Caco-2 (cell line): ENCODE measurements at regions not wholly inside any gene's neighbourhood (a gene's known extent, or its start where the extent isn't known, plus 50 kb on each side); places are given as distances from the start of the nearest gene placed in this dataset.

Experiments used
- BruUV-seq: library from RNA; stranded (reverse); fragments of 400-500 nt; replicated peaks from 2 replicates; lab custom pipeline; 2021; lab: Mats Ljungman, UMichigan
- CTCF ChIA-PET: fragments of 300-600 bp; sonication (Branson Sonifier 250); formaldehyde crosslinking; loops from one replicate; lab custom pipeline; 2022; ENCODE audit warnings: antibody characterized with exemption; lab: Charles Lee
- POLR2A ChIA-PET: fragments of 300-600 bp; sonication (Branson Sonifier 250); formaldehyde crosslinking; loops from one replicate; lab custom pipeline; 2022; ENCODE audit warnings: antibody characterized with exemption; lab: Charles Lee
- DNase-seq, 2 experiments: peaks; one replicate each; pipeline versions ENCODE4 v3.0.0 to v3.0.0-alpha.2; 2020 to 2022
- H3K27me3 ChIP-seq: replicated peaks from 2 replicates; pipeline ENCODE4 v1.6.0; 2011; ENCODE audit warnings: low read length; ENCODE audit not compliant: control insufficient read depth, insufficient read depth
- H3K36me3 ChIP-seq: 2 replicates; pipeline ENCODE4 v1.5.1; 2011; ENCODE audit warnings: low read length; ENCODE audit not compliant: control insufficient read depth, insufficient read depth
- H3K4me1 ChIP-seq: fragments of 250-450 bp; sonication (Bioruptor Pico); 2 replicates; pipeline ENCODE4 v1.5.1; 2020; ENCODE audit warnings: mild to moderate bottlenecking
- H3K4me3 ChIP-seq: 2 replicates; pipeline ENCODE4 v1.5.1; 2011; ENCODE audit warnings: low read depth, mild to moderate bottlenecking, control low read depth, low read length
- H3K9me3 ChIP-seq: fragments of 250-450 bp; sonication (Bioruptor Pico); 2 replicates; pipeline ENCODE4 v1.5.1; 2020; ENCODE audit warnings: mild to moderate bottlenecking, moderate library complexity
- H3K27ac Mint-ChIP-seq: one replicate; pipeline ENCODE4 v1.8.0; 2022; ENCODE audit warnings: mixed read lengths; ENCODE audit not compliant: unreplicated experiment
- H3K27me3 Mint-ChIP-seq: one replicate; pipeline ENCODE4 v1.8.0; 2022; ENCODE audit warnings: mixed read lengths; ENCODE audit not compliant: insufficient read depth, unreplicated experiment
- H3K36me3 Mint-ChIP-seq: one replicate; pipeline ENCODE4 v1.8.0; 2022; ENCODE audit warnings: mild to moderate bottlenecking, mixed read lengths; ENCODE audit not compliant: insufficient read depth, unreplicated experiment
- H3K4me1 Mint-ChIP-seq: one replicate; pipeline ENCODE4 v1.8.0; 2022; ENCODE audit warnings: low read depth, mixed read lengths; ENCODE audit not compliant: unreplicated experiment
- H3K4me3 Mint-ChIP-seq: one replicate; pipeline ENCODE4 v1.8.0; 2022; ENCODE audit warnings: mild to moderate bottlenecking, moderate library complexity, mixed read lengths; ENCODE audit not compliant: unreplicated experiment
- H3K9me3 Mint-ChIP-seq: one replicate; pipeline ENCODE4 v1.8.0; 2022; ENCODE audit warnings: mixed read lengths; ENCODE audit not compliant: unreplicated experiment
- CTCF ChIP-seq, 2 experiments: fragments of 200-600 bp in 1 of 2; IDR thresholded peaks; 1 replicate in 1 of 2; 2 replicates in 1 of 2; pipeline versions ENCODE4 v1.5.1 to v1.8.0; 2011 to 2022; ENCODE audit warnings: antibody characterized with exemption in 1 of 2, control low read depth in 1 of 2, inconsistent platforms in 1 of 2, low read depth in 1 of 2, low read length in 1 of 2, mild to moderate bottlenecking in 1 of 2, moderate library complexity in 1 of 2; ENCODE audit not compliant: insufficient read depth in 1 of 2, severe bottlenecking in 1 of 2, unreplicated experiment in 1 of 2
- intact Hi-C: fragments of 100-400 bp; cut with micrococcal nuclease; formaldehyde crosslinking; loops from one replicate; pipeline ENCODE4 v1.10.0; 2022; ENCODE audit not compliant: unreplicated experiment

GRCh38 chr2:149872041-149872440 lies 284.5 kb upstream of the MMADHC start:
- Histone ChIP-seq H3K4me3 (no peak overlapping the region), H3K36me3 (no peaks in the 10 kb centered on the region; the same call in 1 of the 2 replicates), H3K27me3 (no peaks in the 10 kb centered on the region), H3K4me1 (no peaks in the 10 kb centered on the region), H3K9me3 (peaks cover 8% of the 10 kb centered on the region; the same call in 1 of the 2 replicates)
- intact Hi-C loops: no loop called here
- no TSS peak for BruUV-seq
- H3K27me3 Mint-ChIP-seq: no peaks in the 10 kb centered on the region
- no peak for DNase-seq
- H3K9me3 Mint-ChIP-seq: no peaks in the 10 kb centered on the region
- no peak overlapping the region for H3K4me3 Mint-ChIP-seq
- ChIA-PET CTCF (no interaction called here), POLR2A (no interaction called here)
- no peaks in the 10 kb centered on the region for H3K4me1 Mint-ChIP-seq
- no peak overlapping the region for H3K27ac Mint-ChIP-seq
- H3K36me3 Mint-ChIP-seq: no peaks in the 10 kb centered on the region
- TF ChIP-seq CTCF (IDR thresholded peaks at IDR 0.05; ENCODE audit: insufficient read depth in 1 of 2, low read depth in 1 of 2, low read length in 1 of 2, severe bottlenecking in 1 of 2, unreplicated experiment in 1 of 2): no peak

- Histone ChIP-seq H3K9me3 (peaks cover 8% of the 10 kb centered on the region; the same call in 1 of the 2 replicates), H3K36me3 (no peaks in the 10 kb centered on the region), H3K4me3 (no peak overlapping the region), H3K27me3 (no peaks in the 10 kb centered on the region), H3K4me1 (no peaks in the 10 kb centered on the region)
- H3K27ac Mint-ChIP-seq: no peak overlapping the region
- DNase-seq: no peak
- intact Hi-C loops: no loop called here
- BruUV-seq: no TSS peak
- TF ChIP-seq CTCF (IDR thresholded peaks at IDR 0.05; ENCODE audit: insufficient read depth in 1 of 2, low read depth in 1 of 2, low read length in 1 of 2, severe bottlenecking in 1 of 2, unreplicated experiment in 1 of 2): no peak
- H3K4me1 Mint-ChIP-seq: no peaks in the 10 kb centered on the region
- H3K4me3 Mint-ChIP-seq: no peak overlapping the region
- ChIA-PET POLR2A (no interaction called here), CTCF (no interaction called here)
- no peaks in the 10 kb centered on the region for H3K9me3 Mint-ChIP-seq
- no peaks in the 10 kb centered on the region for H3K27me3 Mint-ChIP-seq
- H3K36me3 Mint-ChIP-seq: no peaks in the 10 kb centered on the region
Observed at GRCh38 chr2:149871091-149871885, 283.7 kb upstream of the MMADHC start.

- no peak overlapping the region for H3K4me3 Mint-ChIP-seq
- H3K4me3 ChIP-seq: no peak overlapping the region
- intact Hi-C loops: no loop called here
- H3K27me3 Mint-ChIP-seq: no peaks in the 10 kb centered on the region
- BruUV-seq: no TSS peak
- CTCF ChIA-PET: no interaction called here
- H3K4me1 ChIP-seq: peaks cover 4% of the 10 kb centered on the region; the same call in 1 of the 2 replicates
- peaks cover 5% of the 10 kb centered on the region for H3K36me3 Mint-ChIP-seq
- H3K9me3 Mint-ChIP-seq: peaks cover 10% of the 10 kb centered on the region
- no peak for TF ChIP-seq CTCF (IDR thresholded peaks at IDR 0.05; ENCODE audit: insufficient read depth in 1 of 2, low read depth in 1 of 2, low read length in 1 of 2, severe bottlenecking in 1 of 2, unreplicated experiment in 1 of 2)
- no peaks in the 10 kb centered on the region for H3K27me3 ChIP-seq
- H3K9me3 ChIP-seq: peaks cover 6% of the 10 kb centered on the region; the same call in 1 of the 2 replicates
- peaks cover 13% of the 10 kb centered on the region for H3K4me1 Mint-ChIP-seq
- POLR2A ChIA-PET: no interaction called here
- DNase-seq: no peak
- H3K27ac Mint-ChIP-seq: no peak overlapping the region
- no peaks in the 10 kb centered on the region for H3K36me3 ChIP-seq
Observed at GRCh38 chr2:149863227-149863626, 275.7 kb upstream of the MMADHC start.
